ENCODE measurements at regions not wholly inside any gene's neighbourhood (a gene's known extent, or its start where the extent isn't known, plus 50 kb on each side); places are given as distances from the start of the nearest gene placed in this dataset.

- TF ChIP-seq GATA2 (IDR thresholded peaks at IDR 0.05; ENCODE audit: low read depth, low read length) (no peak), GATA3 (IDR thresholded peaks at IDR 0.05; ENCODE audit: low read depth, low read length) (no peak)
These were observed 128.7 kb downstream of the ANKRD50 start for GRCh38 chr4:124583797-124584196.

All from SH-SY5Y (cell line).